Stimulated activated CD4-positive, alpha-beta T cell treated with anti-CD3 and anti-CD28 coated beads, Interleukin-15, amount 100 ng/mL, for 48 hours (primary cell): ENCODE measurements at regions not wholly inside any gene's neighbourhood (a gene's known extent, or its start where the extent isn't known, plus 50 kb on each side); places are given as distances from the start of the nearest gene placed in this dataset.

ENCODE experiments used
- DNase-seq, 2 donors: peaks; one replicate each; pipeline ENCODE4 v3.0.0-alpha.2; 2020; ENCODE audit warnings: low read depth in 2 of 2

GRCh38 chr4:117801756-117802155, 232.5 kb upstream of the NDST3 start:
- DNase-seq, result no peak

- DNase-seq, result no peak
Observed at GRCh38 chr4:117811731-117812130, 222.6 kb upstream of the NDST3 start.

GRCh38 chr4:117814277-117815246, 219.7 kb upstream of the NDST3 start:
- no peak for DNase-seq

GRCh38 chr4:117817301-117817700, 217.0 kb upstream of the NDST3 start:
- DNase-seq, result no peak

- no peak for DNase-seq
Observed at GRCh38 chr4:117821834-117822233, 212.5 kb upstream of the NDST3 start.

- no peak for DNase-seq
Observed at GRCh38 chr4:117823388-117823787, 210.9 kb upstream of the NDST3 start.

GRCh38 chr4:117825600-117825999, 208.7 kb upstream of the NDST3 start:
- no peak for DNase-seq

- DNase-seq, result no peak
Observed at GRCh38 chr4:117831060-117831683, 203.1 kb upstream of the NDST3 start.

GRCh38 chr4:117835566-117835965, 198.7 kb upstream of the NDST3 start:
- no peak for DNase-seq

- DNase-seq, result no peak
Observed at GRCh38 chr4:117844594-117844993, 189.7 kb upstream of the NDST3 start.

GRCh38 chr4:117845270-117845669, 189.0 kb upstream of the NDST3 start:
- no peak for DNase-seq

GRCh38 chr4:117847849-117848248, 186.4 kb upstream of the NDST3 start:
- DNase-seq, result no peak

GRCh38 chr4:117868201-117868600, 166.1 kb upstream of the NDST3 start:
- no peak for DNase-seq

- no peak for DNase-seq
Observed at GRCh38 chr4:117873779-117874178, 160.5 kb upstream of the NDST3 start.

GRCh38 chr4:117874216-117874615, 160.1 kb upstream of the NDST3 start:
- no peak for DNase-seq

GRCh38 chr4:117889978-117890377, 144.3 kb upstream of the NDST3 start:
- no peak for DNase-seq

GRCh38 chr4:117893207-117893606, 141.1 kb upstream of the NDST3 start:
- no peak for DNase-seq

- no peak for DNase-seq
Observed at GRCh38 chr4:117898496-117898895, 135.8 kb upstream of the NDST3 start.

- no peak for DNase-seq
Observed at GRCh38 chr4:117900832-117901231, 133.5 kb upstream of the NDST3 start.

GRCh38 chr4:117907646-117908045, 126.6 kb upstream of the NDST3 start:
- DNase-seq, result no peak

- no peak for DNase-seq
Observed at GRCh38 chr4:117908306-117909207, 125.7 kb upstream of the NDST3 start.

GRCh38 chr4:117916728-117917127, 117.6 kb upstream of the NDST3 start:
- DNase-seq, result no peak
